Right forelimb (tissue), 1 donor: ENCODE measurements at regions not wholly inside any gene's neighbourhood (a gene's known extent, or its start where the extent isn't known, plus 50 kb on each side); places are given as distances from the start of the nearest gene placed in this dataset.
"Not testable (repeated sequence)": the region's sequence is repeated elsewhere in the genome, so short reads cannot be mapped to it uniquely, and the experiment has no call there.

Experiments
- DNase-seq: peaks from one replicate; pipeline ENCODE4 v3.0.0-alpha.2; 2018

GRCh38 chr6:81455641-81456040 is 296.8 kb downstream of the TENT5A start:
- DNase-seq: no peak

GRCh38 chr6:81451787-81452186 is 300.7 kb downstream of the TENT5A start:
- DNase-seq: no peak

- no peak for DNase-seq
Measured at GRCh38 chr6:81450180-81450579, 302.3 kb downstream of the TENT5A start.

GRCh38 chr6:81446509-81446908 is 306.0 kb downstream of the TENT5A start:
- no peak for DNase-seq

- no peak for DNase-seq
Measured at GRCh38 chr6:81439417-81439816, 313.1 kb downstream of the TENT5A start.

- DNase-seq: no peak
Measured at GRCh38 chr6:81436990-81437389, 315.5 kb downstream of the TENT5A start.

GRCh38 chr6:81413306-81413705 is 339.2 kb downstream of the TENT5A start:
- DNase-seq: no peak

- no peak for DNase-seq
Measured at GRCh38 chr6:81401970-81402690, 350.4 kb downstream of the TENT5A start.

GRCh38 chr6:81396916-81397315 is 355.6 kb downstream of the TENT5A start:
- no peak for DNase-seq

- DNase-seq: no peak
Measured at GRCh38 chr6:81387163-81387562, 365.3 kb downstream of the TENT5A start.

- DNase-seq: no peak
Measured at GRCh38 chr6:81384921-81385320, 367.6 kb downstream of the TENT5A start.

- DNase-seq: no peak
Measured at GRCh38 chr6:81383472-81383871, 369.0 kb downstream of the TENT5A start.

GRCh38 chr6:81382852-81383251 is 369.6 kb downstream of the TENT5A start:
- no peak for DNase-seq

- no peak for DNase-seq
Measured at GRCh38 chr6:81381382-81381916, 371.0 kb downstream of the TENT5A start.

GRCh38 chr6:81380718-81381338 is 371.7 kb downstream of the TENT5A start:
- DNase-seq: no peak

GRCh38 chr6:81376745-81377144 is 375.7 kb downstream of the TENT5A start:
- no peak for DNase-seq

GRCh38 chr6:81373414-81373813 is 379.1 kb downstream of the TENT5A start:
- no peak for DNase-seq

GRCh38 chr6:81371930-81372329 is 380.6 kb downstream of the TENT5A start:
- no peak for DNase-seq

GRCh38 chr6:81366972-81367371 is 385.5 kb downstream of the TENT5A start:
- no peak for DNase-seq

GRCh38 chr6:81362246-81362645 is 390.2 kb downstream of the TENT5A start:
- no peak for DNase-seq

GRCh38 chr6:81353262-81353661 is 399.2 kb downstream of the TENT5A start:
- DNase-seq: no peak

GRCh38 chr6:81344026-81344425 is 408.5 kb downstream of the TENT5A start:
- DNase-seq: not testable (repeated sequence)

- DNase-seq: no peak
Measured at GRCh38 chr6:81340946-81341345, 411.5 kb downstream of the TENT5A start.

GRCh38 chr6:81331526-81331925 is 421.0 kb downstream of the TENT5A start:
- no peak for DNase-seq

- no peak for DNase-seq
Measured at GRCh38 chr6:81328700-81329099, 423.8 kb downstream of the TENT5A start.
